NCI-H345 treated with DMSO at 0.1 percent for 48 hours (cell line): ENCODE measurements at regions not wholly inside any gene's neighbourhood (a gene's known extent, or its start where the extent isn't known, plus 50 kb on each side); places are given as distances from the start of the nearest gene placed in this dataset.

ENCODE experiments used
- DNase-seq: peaks from one replicate; lab custom pipeline; 2025; ENCODE audit not compliant: unreplicated experiment; lab: John Stamatoyannopoulos, UW

- no peak for DNase-seq
Measured at GRCh38 chr13:109868578-109869311, 82.4 kb upstream of the IRS2 start.

DNA sequence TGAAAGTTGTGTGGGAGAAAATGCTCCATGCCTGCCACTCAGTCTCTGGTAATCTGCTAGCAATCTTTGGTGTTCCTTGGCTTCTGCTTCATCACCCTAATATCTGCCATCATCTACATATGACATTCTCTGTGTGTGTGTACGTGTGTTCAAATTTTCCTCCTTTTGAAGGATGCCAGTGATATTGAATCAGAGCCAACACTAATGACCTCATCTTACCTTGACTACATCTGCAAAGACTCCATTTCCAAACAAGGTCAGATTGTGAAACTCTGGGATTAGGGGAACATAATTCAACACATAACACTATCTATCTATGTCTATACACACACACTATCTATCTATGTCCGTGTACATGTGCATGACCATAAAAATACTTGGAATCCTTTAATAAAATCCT lies 81.4 kb upstream of the IRS2 start:
- DNase-seq, result no peak

DNA sequence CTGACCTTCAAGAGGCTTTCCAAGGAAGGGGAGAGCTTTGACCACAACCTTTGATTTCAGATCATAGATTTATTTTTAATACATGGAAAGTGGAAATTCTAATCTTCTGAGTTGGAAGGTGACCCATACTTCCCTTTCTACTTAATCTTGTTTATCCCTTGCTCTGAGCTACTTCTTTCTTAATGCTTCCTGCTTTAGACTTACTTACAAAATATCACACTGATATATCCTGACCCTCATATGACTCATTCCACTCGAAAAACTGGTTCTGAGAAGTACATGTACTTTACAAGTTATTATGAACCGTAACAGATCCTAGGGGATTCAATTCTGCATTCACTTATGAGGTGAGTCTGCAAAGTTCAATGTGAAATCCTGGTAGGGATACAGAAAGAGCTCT lies 76.2 kb upstream of the IRS2 start:
- no peak for DNase-seq

DNA sequence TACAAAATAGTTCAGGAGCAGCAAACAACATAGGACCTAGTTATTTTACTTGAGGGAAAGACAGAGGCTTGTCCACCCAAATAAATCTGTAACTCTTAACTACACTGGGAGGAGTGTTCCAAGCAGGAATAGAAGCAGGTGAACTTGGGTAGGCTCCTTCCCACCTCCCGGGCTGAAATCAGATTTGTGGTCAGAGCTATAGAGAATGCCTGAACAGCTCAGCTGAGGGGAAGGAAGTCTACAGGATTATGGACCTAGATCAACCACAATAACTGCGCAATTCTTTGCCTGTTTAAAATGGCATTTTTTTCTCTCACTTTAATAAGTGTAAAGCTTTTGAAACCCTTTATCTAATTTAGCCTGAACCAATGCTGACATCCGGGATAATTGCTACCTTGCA lies 73.5 kb upstream of the IRS2 start:
- DNase-seq, result no peak

GRCh38 chr13:109859216-109859835 lies 72.9 kb upstream of the IRS2 start:
- no peak for DNase-seq

GRCh38 chr13:109858319-109858718 lies 71.9 kb upstream of the IRS2 start:
- DNase-seq, result no peak

DNA sequence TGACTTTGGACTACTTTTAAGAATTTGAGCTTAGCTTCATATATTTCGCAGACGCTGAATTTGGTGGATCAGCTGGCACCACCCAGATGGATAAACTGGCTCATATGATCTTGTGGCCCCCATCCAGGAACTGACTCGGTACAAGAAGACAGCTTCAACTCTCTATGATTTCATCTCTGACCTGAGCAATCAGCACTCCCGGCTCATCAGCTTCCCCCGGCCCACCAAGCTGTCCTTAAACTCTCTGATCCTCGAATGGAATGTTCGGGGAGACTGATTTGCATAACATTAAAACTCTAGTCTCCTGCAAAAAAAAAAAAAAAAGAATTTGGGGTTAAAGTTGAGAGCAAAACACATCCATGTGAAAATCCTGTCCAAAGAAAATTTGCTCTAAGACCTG lies 71.4 kb upstream of the IRS2 start:
- no peak for DNase-seq

- DNase-seq, result no peak
Measured at GRCh38 chr13:109857325-109857724, 70.9 kb upstream of the IRS2 start.

DNA sequence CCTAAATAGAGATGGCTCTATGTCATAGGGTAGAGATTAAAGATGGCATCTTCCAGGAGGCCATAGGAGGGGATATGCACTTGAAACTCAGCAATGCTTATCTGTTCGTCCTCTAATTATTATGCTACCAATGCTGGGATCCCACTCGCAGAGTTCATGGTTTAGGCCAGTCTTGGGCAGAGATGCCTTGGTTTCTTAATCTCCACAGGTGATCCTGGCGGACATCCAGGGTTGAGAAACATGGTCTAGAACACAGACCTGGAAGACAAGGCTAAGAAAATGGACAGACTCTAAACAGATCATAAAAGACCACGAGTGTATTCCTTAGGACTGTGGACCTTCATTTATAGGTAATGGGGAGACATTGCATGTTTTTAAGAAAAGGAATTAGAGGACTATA lies 70.0 kb upstream of the IRS2 start:
- no peak for DNase-seq

DNA sequence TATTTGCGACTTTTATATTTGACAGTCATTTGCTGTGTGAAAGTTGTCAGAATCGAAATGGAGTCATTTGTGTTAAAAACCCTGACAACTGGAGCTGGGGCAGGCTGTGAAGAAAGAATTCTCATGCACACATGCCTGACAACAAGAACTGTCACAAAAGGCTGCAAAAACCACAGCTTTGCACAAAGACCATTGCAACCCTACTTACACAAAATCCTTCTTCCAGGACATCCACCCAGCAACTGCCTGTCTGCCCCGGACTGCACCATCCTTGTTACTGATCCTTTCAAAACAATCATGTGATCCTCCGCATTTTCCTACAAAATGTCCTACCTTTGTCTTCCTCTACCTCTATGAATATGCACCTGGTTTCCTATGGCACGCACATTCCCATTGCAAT lies 66.8 kb upstream of the IRS2 start:
- DNase-seq, result no peak

- DNase-seq, result no peak
Measured at GRCh38 chr13:109846185-109846584, 59.8 kb upstream of the IRS2 start.

DNA sequence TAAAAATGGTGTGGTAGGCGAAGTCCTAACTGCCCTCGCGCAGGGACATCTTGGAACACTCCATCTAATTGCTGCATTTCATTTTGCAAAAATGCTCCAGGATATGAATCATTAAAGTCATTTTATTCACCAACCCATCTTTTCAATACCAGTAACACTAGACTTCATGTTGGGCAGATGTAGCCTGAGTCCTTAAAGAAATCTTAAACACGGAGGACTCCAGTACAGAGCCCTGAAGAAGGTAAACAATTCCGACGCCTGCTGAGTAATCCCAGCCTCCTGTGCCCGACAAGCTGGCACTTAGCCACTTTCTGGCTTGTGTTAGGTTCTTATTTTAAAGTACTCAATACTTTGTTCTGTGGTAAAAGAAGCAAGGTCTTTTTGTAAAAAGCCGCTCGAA lies 58.0 kb upstream of the IRS2 start:
- no peak for DNase-seq

GRCh38 chr13:109843695-109844094 lies 57.3 kb upstream of the IRS2 start:
- DNase-seq, result no peak

DNA sequence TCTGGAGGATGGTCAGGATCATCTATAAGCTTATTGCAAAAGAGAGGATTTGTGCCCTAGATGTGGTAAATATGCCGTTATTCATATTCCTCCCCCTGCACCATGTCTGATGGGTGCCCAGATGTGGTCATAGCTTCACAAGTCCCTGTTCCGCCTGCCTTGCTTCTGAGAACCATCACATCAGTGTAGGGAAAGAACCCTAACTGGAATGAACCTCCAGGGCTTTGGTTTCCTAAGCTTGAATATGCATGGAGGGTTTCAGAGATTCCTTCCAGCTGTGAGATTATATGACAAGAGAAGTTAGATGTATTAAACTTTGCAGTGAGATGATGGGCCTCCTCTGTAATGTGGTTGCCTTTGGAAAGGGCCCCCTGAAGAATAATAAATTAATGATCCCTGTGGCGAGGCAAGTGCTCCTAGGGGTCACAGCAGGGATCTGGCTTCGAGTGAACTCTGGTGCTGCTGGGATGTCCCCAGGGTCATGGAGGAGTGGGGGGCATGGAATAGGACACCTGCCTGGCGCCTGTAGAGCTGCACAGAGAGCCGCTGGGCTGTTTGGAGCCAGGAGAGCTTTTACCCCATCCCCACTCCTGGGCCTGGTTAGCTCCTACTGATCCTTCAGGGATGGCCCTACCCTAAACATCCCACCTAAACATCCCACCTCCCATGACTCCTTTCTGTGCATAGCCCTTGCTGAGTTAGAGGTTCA lies 56.0 kb upstream of the IRS2 start:
- DNase-seq, result no peak

DNA sequence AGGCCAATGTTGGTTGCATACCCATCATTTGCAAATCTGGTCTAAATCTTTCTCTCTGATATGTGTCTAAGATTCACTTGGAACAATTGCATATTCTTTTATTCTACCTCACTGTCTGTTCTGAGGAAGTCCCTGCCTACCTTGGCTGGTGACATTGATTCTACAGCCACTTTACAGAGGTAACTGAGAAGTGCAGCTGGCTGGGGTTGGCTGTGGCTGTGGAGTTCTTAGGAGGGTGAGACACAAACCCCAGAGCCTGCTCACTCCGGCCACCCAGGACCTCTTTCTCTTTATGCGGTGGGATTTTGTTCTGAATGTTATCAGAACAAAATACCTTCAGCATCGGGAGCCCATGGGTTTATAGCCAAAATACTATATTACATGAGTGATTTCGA lies 54.5 kb upstream of the IRS2 start:
- DNase-seq, result no peak

- no peak for DNase-seq
Measured at GRCh38 chr13:109840201-109840892, 54.0 kb upstream of the IRS2 start.

GRCh38 chr13:109836629-109837607 lies 50.5 kb upstream of the IRS2 start:
- DNase-seq, result no peak
